GM12891 (cell line): ENCODE measurements at regions not wholly inside any gene's neighbourhood (a gene's known extent, or its start where the extent isn't known, plus 50 kb on each side); places are given as distances from the start of the nearest gene placed in this dataset.

Experiments used
- POLR2A ChIP-seq: IDR thresholded peaks from 2 replicates; pipeline ENCODE4 v1.6.1; 2011; ENCODE audit warnings: low read depth, low read length, control low read depth
- POLR2AphosphoS5 ChIP-seq: IDR thresholded peaks from 2 replicates; pipeline ENCODE4 v1.6.1; 2011; ENCODE audit warnings: low read depth, low read length, control low read depth
- TAF1 ChIP-seq: IDR thresholded peaks from 2 replicates; pipeline ENCODE4 v1.6.1; 2011; ENCODE audit warnings: low read depth, low read length, control low read depth

- TF ChIP-seq POLR2A (no peak), TAF1 (no peak), POLR2AphosphoS5 (no peak)
Measured at GRCh38 chr3:110806924-110807323, 264.7 kb upstream of the NECTIN3 start.
